ENCODE measurements at regions not wholly inside any gene's neighbourhood (a gene's known extent, or its start where the extent isn't known, plus 50 kb on each side); places are given as distances from the start of the nearest gene placed in this dataset.

- no peak overlapping the region for H3K4me3 ChIP-seq
- no peak overlapping the region for H3K4me2 ChIP-seq
- H3F3A ChIP-seq (ENCODE audit: insufficient read depth, low read depth), result no peaks in the 10 kb centered on the region
- no peaks in the 10 kb centered on the region for H3K36me3 ChIP-seq (ENCODE audit: low read depth)
- DNase-seq, result no peak
- no peaks in the 10 kb centered on the region for H3K79me2 ChIP-seq (ENCODE audit: low read depth)
- ChIA-PET POLR2A (ENCODE audit: unreplicated experiment) (no interaction called here), CTCF (no interaction called here)
- H3K27ac ChIP-seq, result no peak overlapping the region
- peaks cover 42% of the 10 kb centered on the region for H3K27me3 ChIP-seq (ENCODE audit: insufficient read depth, low read depth)
- no peak overlapping the region for H2AFZ ChIP-seq
- BruUV-seq (replicated peaks), result no TSS peak
- no peaks in the 10 kb centered on the region for H3K9me3 ChIP-seq (ENCODE audit: insufficient read depth, low read depth)
- H4K20me1 ChIP-seq (ENCODE audit: insufficient read depth), result no peaks in the 10 kb centered on the region; the same call in 1 of the 2 replicates
- TF ChIP-seq CTCF (conservative IDR thresholded peaks at IDR 0.05) (no peak), EZH2 (IDR thresholded peaks at IDR 0.05; ENCODE audit: low read depth) (no peak)
- intact Hi-C loops (cut with micrococcal nuclease; ENCODE audit: unreplicated experiment), result no loop called here
- no peaks in the 10 kb centered on the region for H3K9me2 ChIP-seq (ENCODE audit: insufficient read depth)
- no peaks in the 10 kb centered on the region for H3K4me1 ChIP-seq (replicated peaks; ENCODE audit: insufficient read depth)
These were observed 301.1 kb downstream of the FGF9 start for GRCh38 chr13:21971662-21972621.

GRCh38 chr13:21973437-21974125 lies 302.7 kb downstream of the FGF9 start:
- H3F3A ChIP-seq (ENCODE audit: insufficient read depth, low read depth), result no peaks in the 10 kb centered on the region
- peaks cover 54% of the 10 kb centered on the region for H3K27me3 ChIP-seq (ENCODE audit: insufficient read depth, low read depth)
- H4K20me1 ChIP-seq (ENCODE audit: insufficient read depth), result no peaks in the 10 kb centered on the region; the same call in 1 of the 2 replicates
- intact Hi-C loops (cut with micrococcal nuclease; ENCODE audit: unreplicated experiment), result no loop called here
- CTCF ChIA-PET, result no interaction called here
- TF ChIP-seq CTCF (conservative IDR thresholded peaks at IDR 0.05) (no peak), EZH2 (IDR thresholded peaks at IDR 0.05; ENCODE audit: low read depth) (no peak)
- no peaks in the 10 kb centered on the region for H3K36me3 ChIP-seq (ENCODE audit: low read depth)
- H3K4me2 ChIP-seq, result no peak overlapping the region
- H3K4me3 ChIP-seq, result no peak overlapping the region
- no peaks in the 10 kb centered on the region for H3K9me2 ChIP-seq (ENCODE audit: insufficient read depth)
- H2AFZ ChIP-seq, result no peak overlapping the region
- H3K27ac ChIP-seq, result no peak overlapping the region
- no peaks in the 10 kb centered on the region for H3K9me3 ChIP-seq (ENCODE audit: insufficient read depth, low read depth)
- POLR2A ChIA-PET (ENCODE audit: unreplicated experiment), result no interaction called here
- no peaks in the 10 kb centered on the region for H3K4me1 ChIP-seq (replicated peaks; ENCODE audit: insufficient read depth)
- no peaks in the 10 kb centered on the region for H3K79me2 ChIP-seq (ENCODE audit: low read depth)
- no peak for DNase-seq
- no TSS peak for BruUV-seq (replicated peaks)

GRCh38 chr13:21974741-21975140 lies 303.9 kb downstream of the FGF9 start:
- no peak overlapping the region for H2AFZ ChIP-seq
- no peaks in the 10 kb centered on the region for H3K36me3 ChIP-seq (ENCODE audit: low read depth)
- DNase-seq, result no peak
- peaks cover 66% of the 10 kb centered on the region for H3K27me3 ChIP-seq (ENCODE audit: insufficient read depth, low read depth)
- no peaks in the 10 kb centered on the region for H3K9me2 ChIP-seq (ENCODE audit: insufficient read depth)
- H3K9me3 ChIP-seq (ENCODE audit: insufficient read depth, low read depth), result no peaks in the 10 kb centered on the region
- no peak overlapping the region for H3K27ac ChIP-seq
- no peak overlapping the region for H3K4me2 ChIP-seq
- no peak overlapping the region for H3K4me3 ChIP-seq
- no TSS peak for BruUV-seq (replicated peaks)
- TF ChIP-seq CTCF (conservative IDR thresholded peaks at IDR 0.05) (no peak), EZH2 (IDR thresholded peaks at IDR 0.05; ENCODE audit: low read depth) (no peak)
- CTCF ChIA-PET, result no interaction called here
- intact Hi-C loops (cut with micrococcal nuclease; ENCODE audit: unreplicated experiment), result no loop called here
- no peaks in the 10 kb centered on the region for H3K4me1 ChIP-seq (replicated peaks; ENCODE audit: insufficient read depth)
- POLR2A ChIA-PET (ENCODE audit: unreplicated experiment), result no interaction called here
- H3K79me2 ChIP-seq (ENCODE audit: low read depth), result no peaks in the 10 kb centered on the region
- H3F3A ChIP-seq (ENCODE audit: insufficient read depth, low read depth), result no peaks in the 10 kb centered on the region
- H4K20me1 ChIP-seq (ENCODE audit: insufficient read depth), result no peaks in the 10 kb centered on the region; the same call in 1 of the 2 replicates
